ENCODE measurements at regions not wholly inside any gene's neighbourhood (a gene's known extent, or its start where the extent isn't known, plus 50 kb on each side); places are given as distances from the start of the nearest gene placed in this dataset.
"Not testable (repeated sequence)": the region's sequence is repeated elsewhere in the genome, so short reads cannot be mapped to it uniquely, and the experiment has no call there.

DNA sequence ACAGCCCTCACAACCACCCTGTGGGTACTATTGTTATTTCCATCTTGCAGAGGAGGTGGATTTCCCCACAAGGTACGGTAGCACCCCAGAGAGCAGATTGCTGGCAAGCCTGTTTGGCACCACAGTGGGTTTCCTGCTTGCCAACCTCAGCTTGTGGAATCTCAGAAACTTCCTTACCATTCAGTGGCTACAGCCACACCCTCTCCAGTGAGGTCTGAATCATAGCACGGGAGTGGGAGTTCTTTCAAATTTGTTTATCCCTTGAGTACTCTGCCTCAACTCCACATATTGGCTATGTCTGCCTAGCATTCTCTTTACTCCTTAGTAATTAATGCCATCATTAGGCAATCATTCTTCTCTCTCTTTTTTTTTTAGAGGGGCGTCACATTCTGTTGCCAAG, 162.1 kb downstream of the PTPRU start:
- DNase-seq (ENCODE audit: low read depth in 3 of 3, low spot score in 1 of 3), result no peak

DNA sequence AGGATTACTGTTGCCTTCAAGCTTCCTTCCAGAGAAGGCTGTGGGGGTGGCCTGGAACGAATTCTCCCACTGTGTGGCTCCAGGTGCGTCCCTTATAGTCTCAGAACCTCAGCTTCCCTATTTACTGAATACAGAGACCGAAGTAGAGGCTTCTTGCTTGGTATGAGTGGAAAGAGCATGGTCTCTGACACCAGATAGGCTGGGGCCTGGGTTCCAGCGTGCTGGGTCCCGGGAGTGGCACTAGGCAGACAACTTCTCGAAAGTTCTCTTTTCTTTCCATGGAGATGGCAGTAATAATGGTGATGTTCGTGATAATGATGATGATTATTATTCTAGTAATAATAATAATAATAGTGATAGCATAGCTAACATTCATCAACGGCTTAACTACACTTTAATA, 161.7 kb downstream of the PTPRU start:
- DNase-seq (ENCODE audit: low read depth in 3 of 3, low spot score in 1 of 3), result no peak

DNA sequence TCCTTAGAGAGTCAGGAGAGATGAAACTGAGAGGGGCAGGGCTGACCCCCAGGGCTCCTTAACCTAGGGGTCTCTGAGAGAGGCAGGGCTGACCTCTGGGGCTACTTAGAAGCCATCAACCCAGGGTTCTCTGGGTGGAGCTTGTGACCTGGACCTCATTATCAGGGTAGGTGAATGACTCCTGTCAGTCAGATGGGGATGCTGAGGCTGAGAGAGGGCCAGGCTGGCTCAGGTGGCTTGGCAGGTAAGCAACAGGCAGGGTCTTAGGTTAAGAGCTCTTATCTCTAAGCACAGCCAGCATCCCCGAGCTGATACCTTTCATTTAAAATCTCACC, 160.9 kb downstream of the PTPRU start:
- DNase-seq (ENCODE audit: low read depth in 3 of 3, low spot score in 1 of 3), result no peak

DNA sequence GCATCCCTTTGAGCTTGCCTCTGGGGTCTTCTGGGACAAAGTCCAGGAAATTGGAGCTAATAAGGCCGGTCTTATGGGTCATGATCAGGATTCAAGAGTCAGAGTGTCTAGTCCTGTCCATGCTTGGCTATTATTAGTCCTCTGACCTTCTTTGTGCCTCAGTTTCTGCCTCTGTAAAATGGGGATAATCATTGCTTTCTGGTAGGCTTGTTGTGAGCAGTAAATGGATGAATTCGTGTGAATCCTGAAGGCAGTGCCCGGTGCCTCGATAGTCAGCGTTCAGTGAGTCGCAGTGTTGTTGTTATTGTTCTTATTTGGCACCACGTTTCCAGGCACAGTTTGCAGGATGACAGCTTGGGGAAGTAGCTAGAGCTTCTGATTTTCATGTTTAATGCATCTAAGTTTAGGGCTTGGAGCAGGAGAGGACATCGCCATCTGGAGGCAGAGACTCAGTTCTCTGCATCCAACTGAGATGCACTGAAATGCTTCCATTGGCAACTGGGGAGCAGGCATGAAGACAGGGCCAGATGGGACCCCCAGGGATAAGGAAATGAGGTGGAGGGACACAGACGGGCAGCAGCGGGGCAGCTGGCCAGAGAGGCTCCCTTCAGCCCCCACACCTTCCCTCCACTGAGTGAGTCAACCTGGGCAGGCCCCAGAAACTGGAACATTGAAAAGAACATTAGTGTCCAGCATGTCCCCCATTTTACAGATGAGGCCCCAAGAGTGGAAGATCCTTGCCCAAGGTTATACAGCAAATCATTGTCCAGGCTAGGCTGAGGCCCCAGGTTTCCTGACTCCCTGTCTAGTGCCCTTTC, 160.3 kb downstream of the PTPRU start:
- no peak for DNase-seq (ENCODE audit: low read depth in 3 of 3, low spot score in 1 of 3)

DNA sequence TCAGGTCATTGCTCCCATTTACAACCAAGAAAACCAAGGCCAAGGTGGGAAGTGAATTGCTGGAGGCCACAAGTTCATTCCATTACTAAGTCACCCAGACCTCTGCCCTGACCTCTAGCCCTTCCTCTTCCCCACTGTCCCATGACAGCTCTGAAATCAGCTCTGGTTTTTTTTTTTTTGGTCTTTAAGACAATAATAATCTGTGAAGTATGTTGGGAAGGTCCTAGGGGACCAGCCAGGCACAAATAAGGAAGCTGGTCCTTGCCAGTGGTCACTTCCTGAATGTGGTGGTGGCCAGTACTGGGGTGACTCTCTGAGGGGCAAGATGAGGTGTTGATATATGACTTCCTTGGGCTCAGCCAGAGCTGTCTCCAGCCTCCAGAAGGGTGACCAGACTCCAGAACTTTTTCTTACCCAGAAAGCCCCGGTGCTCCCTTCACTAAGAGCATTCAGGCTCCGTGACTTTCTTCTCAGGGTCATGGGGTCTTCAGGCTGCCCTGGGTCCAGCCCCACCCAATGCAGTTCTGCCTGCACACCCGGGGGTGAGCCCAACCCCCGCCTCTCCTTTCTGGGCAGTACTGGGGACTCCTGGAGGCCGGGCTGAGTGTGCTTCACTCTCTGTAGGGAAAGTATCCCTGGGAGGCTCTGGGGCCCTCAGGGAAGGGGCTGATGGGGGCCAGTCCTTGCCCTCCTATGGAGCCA, 159.6 kb downstream of the PTPRU start:
- DNase-seq (ENCODE audit: low read depth in 3 of 3, low spot score in 1 of 3), result no peak

DNA sequence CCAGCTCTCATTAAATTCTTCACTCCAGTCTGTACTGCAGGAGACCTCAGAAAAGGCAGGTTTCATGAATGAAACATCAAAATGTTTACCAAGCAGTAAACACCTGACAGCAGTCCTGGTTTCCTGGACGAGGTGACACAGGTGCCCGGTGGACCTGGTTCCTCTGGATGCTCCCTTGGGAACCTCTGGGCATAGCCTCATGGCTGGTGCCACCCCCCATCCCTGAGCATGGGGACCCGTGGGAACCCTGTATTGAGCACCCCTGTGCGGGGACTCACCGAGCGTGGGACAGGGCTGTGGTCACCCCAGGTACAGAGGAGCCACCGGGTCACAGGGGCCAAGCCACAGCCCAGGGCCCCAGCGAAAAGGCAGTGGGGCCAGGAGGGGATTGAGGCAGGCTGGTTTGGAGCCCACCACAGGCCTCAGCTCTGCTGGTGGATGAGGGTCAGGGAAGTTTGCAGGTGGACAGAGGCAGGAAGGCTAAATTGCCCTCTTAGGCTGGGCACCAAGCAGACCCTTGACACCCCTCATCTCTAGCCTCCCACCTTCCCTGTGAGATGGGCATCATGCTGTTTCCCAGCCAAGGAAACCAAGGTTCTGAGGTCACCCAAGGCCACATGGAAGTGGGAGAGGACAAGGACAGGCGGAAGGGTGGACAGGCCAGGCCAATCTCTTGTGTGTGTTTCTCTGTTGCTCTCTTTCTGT, 158.4 kb downstream of the PTPRU start:
- no peak for DNase-seq (ENCODE audit: low read depth in 3 of 3, low spot score in 1 of 3)

DNA sequence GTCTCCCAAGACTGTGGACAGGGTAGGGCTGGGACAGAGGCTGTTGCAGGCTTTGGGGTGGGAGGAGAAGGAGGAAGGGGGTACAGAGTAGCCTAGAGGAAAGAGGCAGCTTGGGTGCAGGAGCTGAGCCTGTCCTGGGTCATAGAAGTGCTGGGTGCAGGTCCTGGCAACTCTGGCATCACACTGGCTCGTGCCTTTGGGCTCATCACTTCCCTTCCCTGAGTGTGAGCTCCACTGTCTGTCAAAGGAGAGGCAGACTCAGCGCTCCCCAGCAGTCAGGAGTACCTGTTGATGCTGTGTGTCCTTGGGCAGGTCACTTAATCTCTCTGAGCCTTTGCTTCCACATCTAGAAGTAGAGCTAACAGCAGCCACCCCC, 157.1 kb downstream of the PTPRU start:
- no peak for DNase-seq (ENCODE audit: low read depth in 3 of 3, low spot score in 1 of 3)

DNA sequence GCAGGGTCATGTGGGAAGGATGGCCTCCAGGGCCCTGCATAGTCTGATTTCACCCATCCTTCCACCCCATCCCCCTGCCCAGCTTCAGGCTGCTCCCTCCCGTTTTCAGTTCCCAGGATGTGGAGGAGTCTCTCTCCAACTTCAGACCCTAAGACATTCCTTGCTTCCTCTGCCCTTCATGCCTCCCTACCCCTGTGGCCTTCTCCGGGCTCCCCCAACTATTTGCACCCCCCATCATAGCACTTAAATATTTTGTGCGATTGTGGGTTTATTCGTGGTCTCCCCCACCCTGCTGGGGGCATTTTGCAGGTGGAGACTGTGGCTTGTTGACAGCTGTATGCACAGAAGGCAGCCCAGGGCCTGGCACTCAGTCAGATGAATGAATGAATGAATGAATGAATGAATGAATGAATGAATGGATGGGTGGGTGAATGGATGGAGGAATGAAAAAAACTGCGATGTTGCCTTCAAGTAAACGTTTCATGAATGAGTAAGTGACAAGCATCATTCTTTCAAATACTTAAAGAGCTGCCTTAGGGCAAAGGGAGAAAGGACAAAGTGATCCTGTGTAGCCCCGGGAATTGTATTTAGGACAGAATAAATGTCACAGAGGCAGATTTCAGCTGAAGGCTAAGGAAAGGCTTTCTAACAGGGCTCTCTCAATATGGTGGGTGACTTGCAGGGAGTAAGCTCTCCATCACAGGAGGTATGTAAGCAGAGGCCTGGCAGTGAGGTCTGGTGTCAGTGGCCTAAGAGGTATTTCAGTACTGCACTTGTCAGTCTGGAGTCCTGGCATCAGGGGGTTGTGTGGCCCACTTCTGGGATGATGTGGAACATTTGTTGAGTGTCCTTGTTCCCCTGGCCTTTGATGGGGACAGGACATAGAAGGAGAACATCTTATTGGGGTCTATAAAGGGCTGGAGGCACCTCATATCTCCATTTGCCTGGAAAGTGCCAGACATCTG, 156.4 kb downstream of the PTPRU start:
- DNase-seq (ENCODE audit: low read depth in 3 of 3, low spot score in 1 of 3), result no peak

DNA sequence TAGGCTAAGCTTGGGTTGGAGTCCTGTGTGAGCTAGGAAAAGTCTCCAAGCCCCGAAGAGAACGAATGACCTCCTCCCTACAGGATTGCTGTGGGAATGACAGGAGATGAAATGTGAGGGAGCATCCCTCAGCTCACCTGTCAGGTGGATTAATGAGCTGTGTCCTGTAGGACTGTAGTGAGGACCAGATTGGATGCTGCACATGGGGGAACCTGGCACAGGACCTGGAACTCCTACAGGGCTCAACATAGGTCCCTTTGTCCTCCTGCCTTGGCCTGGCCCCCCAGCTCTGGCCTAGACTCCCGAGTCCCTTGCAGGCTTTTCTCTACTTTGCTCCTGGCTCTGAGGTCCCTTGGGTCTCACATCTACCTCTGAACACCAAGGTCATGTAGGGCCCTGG, 155.7 kb downstream of the PTPRU start:
- no peak for DNase-seq (ENCODE audit: low read depth in 3 of 3, low spot score in 1 of 3)

DNA sequence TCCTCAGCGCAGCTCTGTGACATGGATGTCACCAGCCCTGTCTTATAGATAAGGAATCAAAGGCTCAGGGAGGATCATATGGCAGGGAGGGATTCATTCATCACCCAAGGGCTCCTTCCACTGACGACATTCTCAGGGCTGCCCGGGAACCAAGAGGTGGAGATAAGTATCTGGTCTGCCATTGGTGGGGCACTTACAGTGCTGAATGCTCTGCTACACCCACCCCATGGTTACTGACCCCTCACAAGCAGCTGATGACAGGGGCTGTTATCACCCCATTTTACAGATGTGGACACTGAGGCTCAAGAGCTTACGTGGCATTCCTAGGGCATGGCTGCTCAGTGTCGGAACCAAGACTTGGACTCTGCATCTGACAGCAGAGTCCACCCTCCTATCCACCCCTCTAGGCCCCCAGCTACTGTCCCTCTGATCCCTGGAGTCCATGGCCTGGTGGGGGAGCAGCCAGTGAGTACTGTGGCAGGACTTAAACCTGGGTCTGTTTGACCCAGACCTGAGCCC, 155.1 kb downstream of the PTPRU start:
- DNase-seq (ENCODE audit: low read depth in 3 of 3, low spot score in 1 of 3), result no peak

DNA sequence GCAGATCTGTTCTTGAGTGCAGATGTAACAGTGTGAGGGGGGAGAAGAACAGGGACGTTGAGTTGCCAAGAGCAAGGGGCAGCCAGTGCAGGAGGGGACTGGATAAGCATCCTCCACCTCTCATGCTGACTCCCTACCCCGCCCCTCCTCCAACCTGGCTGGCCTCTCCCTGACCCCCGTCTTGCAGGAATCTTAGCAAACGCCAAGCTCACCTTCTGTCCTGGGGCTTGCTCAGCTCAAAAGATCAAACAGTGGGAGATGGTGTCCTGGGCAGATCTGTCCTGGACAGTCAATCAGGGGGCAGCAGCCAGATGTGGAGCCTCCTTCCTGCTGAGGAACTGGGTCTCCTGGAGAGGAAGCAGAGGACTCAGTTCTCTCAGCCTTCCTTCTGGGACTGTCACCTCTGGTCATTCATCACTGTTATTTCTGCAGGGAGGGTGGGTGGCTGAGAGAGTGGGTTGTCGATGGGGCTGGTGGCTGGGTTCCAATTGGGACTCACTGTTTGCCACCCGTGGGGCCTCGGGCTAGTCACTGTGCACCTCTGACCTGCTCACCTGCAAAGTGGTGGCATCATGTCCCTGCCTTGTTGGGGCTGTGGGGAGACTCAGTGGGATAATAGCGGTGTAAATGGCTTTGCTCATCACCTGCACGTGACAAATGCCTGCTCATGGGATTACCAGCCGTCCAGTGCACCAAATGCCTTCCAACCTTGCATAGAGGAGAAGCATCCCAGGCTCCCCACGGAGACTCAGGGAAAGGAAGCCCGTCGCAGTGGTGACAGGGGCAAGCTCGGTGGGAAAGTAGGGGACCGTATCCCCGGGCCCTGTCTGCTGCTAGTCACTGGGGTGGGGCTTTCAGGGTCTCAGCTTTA, 154.4 kb downstream of the PTPRU start:
- no peak for DNase-seq (ENCODE audit: low read depth in 3 of 3, low spot score in 1 of 3)

DNA sequence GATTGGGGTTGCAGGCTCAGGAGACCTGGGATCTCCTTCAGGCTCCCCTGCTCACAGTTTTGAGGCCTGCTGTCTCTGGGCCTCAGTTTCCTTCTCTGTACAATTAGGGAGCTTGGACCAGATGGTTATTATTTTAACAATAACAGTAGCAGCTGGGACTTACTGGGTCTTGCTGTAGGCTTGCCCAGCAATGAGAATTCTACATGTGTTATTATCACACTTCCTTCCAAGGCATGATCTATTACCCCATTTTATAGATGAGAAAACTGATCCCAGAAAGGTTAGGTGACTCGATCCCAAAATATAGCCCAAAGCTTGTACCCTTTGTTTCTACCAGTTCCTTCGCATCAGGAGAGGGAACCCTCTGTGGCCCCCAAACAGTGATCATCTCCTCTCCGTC, 153.8 kb downstream of the PTPRU start:
- no peak for DNase-seq (ENCODE audit: low read depth in 3 of 3, low spot score in 1 of 3)

DNA sequence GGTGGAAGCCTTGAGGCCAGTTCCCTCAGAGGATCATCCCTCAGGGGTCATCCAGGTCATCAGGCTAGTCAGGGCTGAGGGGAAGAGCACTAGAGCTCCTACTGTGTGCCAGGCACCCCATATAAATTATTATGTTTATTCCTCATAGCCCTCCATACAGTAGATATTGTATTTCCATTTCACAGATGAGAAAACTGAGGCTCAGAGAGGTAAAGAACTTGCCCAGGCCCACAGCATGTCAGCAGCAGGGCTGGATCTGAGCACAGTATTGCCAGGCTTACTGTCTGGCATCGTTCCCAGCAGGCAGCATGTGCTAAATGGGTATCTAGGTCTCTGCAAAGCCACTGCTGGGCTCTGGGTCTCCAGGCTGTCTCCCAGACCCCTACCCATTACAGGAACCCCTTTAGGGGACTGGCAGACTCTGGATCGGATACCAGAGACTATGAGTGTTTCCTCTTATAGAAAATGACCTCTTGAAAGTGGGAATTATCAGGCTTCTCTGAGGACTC, 153.3 kb downstream of the PTPRU start:
- no peak for DNase-seq (ENCODE audit: low read depth in 3 of 3, low spot score in 1 of 3)

DNA sequence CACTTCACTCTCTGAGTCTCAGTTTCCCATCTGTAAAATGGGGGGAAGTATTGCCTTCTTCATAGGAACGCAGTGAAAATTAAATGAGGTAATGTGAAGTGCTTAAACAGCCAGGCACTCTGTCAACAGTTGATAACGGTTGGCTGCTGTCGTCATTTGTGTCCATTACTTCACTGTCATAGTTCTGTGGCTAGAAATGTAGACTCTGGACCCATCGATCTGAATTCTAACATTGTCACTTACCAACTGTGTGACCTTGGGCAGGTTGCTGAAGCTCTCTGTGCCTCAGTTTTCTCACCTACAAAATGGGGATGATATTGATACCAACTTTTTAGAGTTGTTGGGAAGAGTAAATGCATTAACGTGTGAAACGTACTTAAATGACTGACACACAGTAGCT, 152.6 kb downstream of the PTPRU start:
- no peak for DNase-seq (ENCODE audit: low read depth in 3 of 3, low spot score in 1 of 3)

DNA sequence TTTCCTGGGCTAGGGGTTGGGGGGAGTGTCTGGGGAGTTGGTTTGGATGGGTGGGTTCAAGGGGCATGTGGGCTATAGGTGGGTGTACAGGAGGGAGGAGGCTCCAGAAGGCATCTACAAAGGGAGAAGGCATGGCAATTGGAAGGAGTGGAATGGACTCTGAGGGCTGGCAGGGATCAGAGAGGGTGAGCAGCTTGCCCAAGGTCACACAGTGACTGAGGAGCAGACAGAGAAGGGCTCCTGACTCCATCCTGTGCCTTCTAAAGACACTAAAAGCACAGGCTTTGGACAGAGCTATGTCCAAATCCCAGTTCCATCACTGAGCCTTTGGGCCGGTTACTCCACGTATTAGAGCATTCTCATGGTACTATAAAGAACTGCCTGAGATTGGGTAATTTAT, 151.8 kb downstream of the PTPRU start:
- no peak for DNase-seq (ENCODE audit: low read depth in 3 of 3, low spot score in 1 of 3)

DNA sequence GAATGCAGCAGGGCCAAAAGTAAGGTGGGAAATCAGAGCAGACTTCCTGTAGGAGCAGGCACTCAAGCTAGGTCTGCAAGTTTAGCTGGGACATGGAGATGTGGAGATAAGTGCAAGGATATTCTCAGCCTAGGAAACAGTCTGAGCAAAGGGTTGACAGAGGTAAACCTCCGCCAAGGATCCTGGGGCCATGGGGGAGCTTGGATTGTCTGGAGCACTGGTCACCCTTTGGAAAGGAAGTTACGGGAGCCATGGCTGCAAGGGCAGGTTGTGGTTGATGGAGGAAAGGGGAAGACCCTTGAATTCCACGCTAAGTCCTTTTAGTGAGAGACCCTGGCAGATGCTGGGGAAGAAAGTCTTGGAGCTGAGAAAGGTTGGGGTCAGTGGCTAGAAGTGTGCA, 150.9 kb downstream of the PTPRU start:
- no peak for DNase-seq (ENCODE audit: low read depth in 3 of 3, low spot score in 1 of 3)

DNA sequence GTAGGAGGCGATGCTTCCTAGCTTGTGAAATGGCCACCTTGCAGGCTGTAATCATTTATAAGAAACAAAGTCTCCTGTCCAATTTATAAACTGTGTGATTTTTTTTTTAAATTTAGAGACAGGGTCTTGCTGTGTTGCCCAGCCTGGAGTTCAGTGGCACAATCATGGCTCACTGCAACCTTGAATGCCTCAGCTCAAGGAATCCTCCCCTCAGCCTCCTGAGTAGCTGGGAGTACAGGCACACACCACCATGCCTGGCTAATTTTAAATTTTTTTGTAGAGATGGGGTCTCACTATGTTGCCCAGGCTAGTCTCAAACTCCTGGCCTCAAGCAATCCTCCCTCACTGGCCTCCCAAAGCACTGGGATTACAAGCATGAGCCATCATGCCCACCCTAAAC, 150.1 kb downstream of the PTPRU start:
- DNase-seq (ENCODE audit: low read depth in 3 of 3, low spot score in 1 of 3), result not testable (repeated sequence)

DNA sequence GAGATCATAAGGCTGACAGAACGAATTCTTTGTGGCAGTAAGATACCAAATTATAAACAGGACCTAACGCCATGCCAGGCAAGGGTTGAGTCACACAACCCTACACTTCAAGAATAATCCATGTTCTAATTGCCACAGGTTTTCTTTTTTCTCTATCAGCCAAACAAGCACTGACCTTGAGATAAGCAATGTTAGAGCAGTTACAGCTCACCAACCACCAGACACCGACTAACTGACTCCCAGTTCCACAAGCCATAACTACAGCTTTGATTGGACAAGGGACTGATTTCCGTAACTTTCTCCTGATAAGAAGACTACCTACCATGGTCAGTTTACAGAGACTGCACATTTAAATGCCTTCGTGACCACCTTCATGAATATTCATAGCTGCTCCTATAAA, 149.6 kb downstream of the PTPRU start:
- no peak for DNase-seq (ENCODE audit: low read depth in 3 of 3, low spot score in 1 of 3)

DNA sequence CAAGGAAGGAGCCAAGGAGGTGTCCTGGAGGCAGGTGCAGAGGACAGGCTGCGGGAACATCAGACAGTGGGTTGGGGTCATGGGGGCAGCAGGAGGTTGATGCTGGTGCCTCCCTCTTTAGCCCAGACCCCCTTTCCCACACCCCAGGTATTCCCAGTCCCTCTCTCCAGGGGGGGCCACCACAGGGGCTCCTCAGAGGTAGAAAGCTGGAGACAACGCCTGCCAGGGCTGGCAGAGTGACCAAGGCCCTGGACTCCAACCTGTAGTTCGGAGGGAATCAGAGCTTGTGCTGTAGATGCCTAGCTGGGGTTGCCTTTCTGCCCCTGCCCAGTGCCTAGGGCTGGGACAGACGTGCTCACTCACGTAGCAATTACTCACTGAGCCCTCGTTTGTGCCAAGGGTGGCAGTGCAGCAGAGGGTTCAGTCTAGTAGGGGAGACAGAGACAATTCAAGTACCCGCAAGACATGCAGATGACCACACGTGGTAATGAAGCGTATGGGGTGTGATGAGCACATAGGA, 148.2 kb downstream of the PTPRU start:
- no peak for DNase-seq (ENCODE audit: low read depth in 3 of 3, low spot score in 1 of 3)
